ENCODE measurements at regions not wholly inside any gene's neighbourhood (a gene's known extent, or its start where the extent isn't known, plus 50 kb on each side); places are given as distances from the start of the nearest gene placed in this dataset.

- Histone ChIP-seq H3K36me3 (ENCODE audit: insufficient read depth, low read length) (no peaks in the 10 kb centered on the region), H3K27me3 (ENCODE audit: insufficient read depth, low read depth, low read length) (no peaks in the 10 kb centered on the region), H3K9ac (ENCODE audit: low read length) (no peak overlapping the region), H2AFZ (ENCODE audit: low read depth, low read length) (no peak overlapping the region), H3K9me2 (ENCODE audit: insufficient read depth, low read length) (no peaks in the 10 kb centered on the region), H3K9me3 (ENCODE audit: low read length) (no peaks in the 10 kb centered on the region), H3K4me2 (ENCODE audit: low read length) (no peak overlapping the region), H3K27ac (ENCODE audit: low read length) (no peak overlapping the region), H3K79me2 (replicated peaks; ENCODE audit: insufficient read depth, low read length) (no peaks in the 10 kb centered on the region), H3F3A (ENCODE audit: insufficient read depth, low read length, poor library complexity, severe bottlenecking) (no peaks in the 10 kb centered on the region), H4K20me1 (ENCODE audit: insufficient read depth) (no peaks in the 10 kb centered on the region), H3K4me3 (ENCODE audit: low read length) (no peak overlapping the region)
- no peak for TF ChIP-seq EP300 (conservative IDR thresholded peaks at IDR 0.05; ENCODE audit: poor library complexity, severe bottlenecking)
- no peak for TF ChIP-seq TAF1 (IDR thresholded peaks at IDR 0.05; ENCODE audit: low read depth)
- TF ChIP-seq REST (IDR thresholded peaks at IDR 0.05; ENCODE audit: borderline replicate concordance) = no peak
- no peak for TF ChIP-seq SMC3 (conservative IDR thresholded peaks at IDR 0.05; ENCODE audit: poor library complexity)
Observed at GRCh38 chr2:200081236-200081635, 125.9 kb downstream of the MAIP1 start.

GRCh38 chr2:200081811-200082210, 126.4 kb downstream of the MAIP1 start:
- no peaks in the 10 kb centered on the region for H3F3A ChIP-seq (ENCODE audit: insufficient read depth, low read length, poor library complexity, severe bottlenecking)
- H3K4me3 ChIP-seq (ENCODE audit: low read length) = no peak overlapping the region
- H3K9me2 ChIP-seq (ENCODE audit: insufficient read depth, low read length) = no peaks in the 10 kb centered on the region
- no peaks in the 10 kb centered on the region for H3K36me3 ChIP-seq (ENCODE audit: insufficient read depth, low read length)
- H2AFZ ChIP-seq (ENCODE audit: low read depth, low read length) = no peak overlapping the region
- no peak overlapping the region for H3K27ac ChIP-seq (ENCODE audit: low read length)
- TF ChIP-seq SMC3 (conservative IDR thresholded peaks at IDR 0.05; ENCODE audit: poor library complexity) = no peak
- no peak for TF ChIP-seq TAF1 (IDR thresholded peaks at IDR 0.05; ENCODE audit: low read depth)
- TF ChIP-seq, protein P1, sequence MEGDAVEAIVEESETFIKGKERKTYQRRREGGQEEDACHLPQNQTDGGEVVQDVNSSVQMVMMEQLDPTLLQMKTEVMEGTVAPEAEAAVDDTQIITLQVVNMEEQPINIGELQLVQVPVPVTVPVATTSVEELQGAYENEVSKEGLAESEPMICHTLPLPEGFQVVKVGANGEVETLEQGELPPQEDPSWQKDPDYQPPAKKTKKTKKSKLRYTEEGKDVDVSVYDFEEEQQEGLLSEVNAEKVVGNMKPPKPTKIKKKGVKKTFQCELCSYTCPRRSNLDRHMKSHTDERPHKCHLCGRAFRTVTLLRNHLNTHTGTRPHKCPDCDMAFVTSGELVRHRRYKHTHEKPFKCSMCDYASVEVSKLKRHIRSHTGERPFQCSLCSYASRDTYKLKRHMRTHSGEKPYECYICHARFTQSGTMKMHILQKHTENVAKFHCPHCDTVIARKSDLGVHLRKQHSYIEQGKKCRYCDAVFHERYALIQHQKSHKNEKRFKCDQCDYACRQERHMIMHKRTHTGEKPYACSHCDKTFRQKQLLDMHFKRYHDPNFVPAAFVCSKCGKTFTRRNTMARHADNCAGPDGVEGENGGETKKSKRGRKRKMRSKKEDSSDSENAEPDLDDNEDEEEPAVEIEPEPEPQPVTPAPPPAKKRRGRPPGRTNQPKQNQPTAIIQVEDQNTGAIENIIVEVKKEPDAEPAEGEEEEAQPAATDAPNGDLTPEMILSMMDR (IDR thresholded peaks at IDR 0.05; ENCODE audit: poor library complexity, severe bottlenecking) = no peak
- no peak for TF ChIP-seq MXI1 (conservative IDR thresholded peaks at IDR 0.05; ENCODE audit: poor library complexity, severe bottlenecking)
- TF ChIP-seq EP300 (conservative IDR thresholded peaks at IDR 0.05; ENCODE audit: poor library complexity, severe bottlenecking) = no peak
- no peak for TF ChIP-seq POLR2AphosphoS5 (IDR thresholded peaks at IDR 0.05)
- no peak for TF ChIP-seq EZH2 (IDR thresholded peaks at IDR 0.05; ENCODE audit: borderline replicate concordance, insufficient read depth, low read length, poor library complexity, severe bottlenecking)
- TF ChIP-seq RAD21 (conservative IDR thresholded peaks at IDR 0.05) = no peak
- H3K79me2 ChIP-seq (replicated peaks; ENCODE audit: insufficient read depth, low read length) = no peaks in the 10 kb centered on the region
- no peaks in the 10 kb centered on the region for H3K9me3 ChIP-seq (ENCODE audit: low read length)
- H3K9ac ChIP-seq (ENCODE audit: low read length) = no peak overlapping the region
- H3K4me2 ChIP-seq (ENCODE audit: low read length) = no peak overlapping the region
- H3K27me3 ChIP-seq (ENCODE audit: insufficient read depth, low read depth, low read length) = no peaks in the 10 kb centered on the region
- no peaks in the 10 kb centered on the region for H4K20me1 ChIP-seq (ENCODE audit: insufficient read depth)

DNA sequence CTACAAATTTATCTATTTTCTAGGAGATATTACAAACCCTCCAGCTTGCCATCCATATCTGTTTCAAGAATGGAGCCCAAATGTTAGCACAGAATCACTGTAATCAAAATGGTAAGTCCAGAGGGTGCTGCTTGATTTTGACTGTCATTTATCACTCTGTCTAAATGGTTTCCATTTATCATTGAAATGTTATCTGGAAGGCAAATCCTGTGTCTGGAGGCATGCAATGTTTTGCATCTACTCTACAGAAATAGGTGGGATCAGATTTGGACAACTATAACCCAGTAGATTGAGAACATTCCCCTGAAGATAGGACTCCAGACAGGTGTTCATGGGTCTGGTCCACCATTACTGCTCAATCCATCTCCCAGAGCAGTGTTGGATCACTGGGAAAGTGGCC, 128.7 kb downstream of the MAIP1 start:
- H2AFZ ChIP-seq (ENCODE audit: low read depth, low read length) = no peak overlapping the region

More for the DNA sequence above, 128.7 kb downstream of the MAIP1 start:
- H3K4me2 ChIP-seq (ENCODE audit: low read length) = no peak overlapping the region
- H3F3A ChIP-seq (ENCODE audit: insufficient read depth, low read length, poor library complexity, severe bottlenecking) = no peaks in the 10 kb centered on the region
- no peaks in the 10 kb centered on the region for H3K9me3 ChIP-seq (ENCODE audit: low read length)
- H3K79me2 ChIP-seq (replicated peaks; ENCODE audit: insufficient read depth, low read length) = no peaks in the 10 kb centered on the region
- no peak overlapping the region for H3K27ac ChIP-seq (ENCODE audit: low read length)
- H4K20me1 ChIP-seq (ENCODE audit: insufficient read depth) = no peaks in the 10 kb centered on the region
- H3K9ac ChIP-seq (ENCODE audit: low read length) = no peak overlapping the region
- no peak overlapping the region for H3K4me3 ChIP-seq (ENCODE audit: low read length)
- H3K9me2 ChIP-seq (ENCODE audit: insufficient read depth, low read length) = no peaks in the 10 kb centered on the region
- H3K27me3 ChIP-seq (ENCODE audit: insufficient read depth, low read depth, low read length) = no peaks in the 10 kb centered on the region
- TF ChIP-seq, protein P1 (IDR thresholded peaks at IDR 0.05; ENCODE audit: poor library complexity, severe bottlenecking) = no peak
- no peak for TF ChIP-seq EZH2 (IDR thresholded peaks at IDR 0.05; ENCODE audit: borderline replicate concordance, insufficient read depth, low read length, poor library complexity, severe bottlenecking)
- H3K36me3 ChIP-seq (ENCODE audit: insufficient read depth, low read length) = no peaks in the 10 kb centered on the region

All from neural cell (in vitro differentiated cells).